ENCODE measurements at regions not wholly inside any gene's neighbourhood (a gene's known extent, or its start where the extent isn't known, plus 50 kb on each side); places are given as distances from the start of the nearest gene placed in this dataset.

- no peak for DNase-seq
These were observed 209.9 kb downstream of the COL4A1 start for GRCh38 chr13:110097013-110097412.

- DNase-seq: no peak
These were observed 214.1 kb downstream of the COL4A1 start for GRCh38 chr13:110092831-110093247.

- DNase-seq: no peak
These were observed 217.1 kb downstream of the COL4A1 start for GRCh38 chr13:110089815-110090214.

- DNase-seq: no peak
These were observed 217.9 kb downstream of the COL4A1 start for GRCh38 chr13:110089100-110089499.

GRCh38 chr13:110073982-110074381 lies 233.0 kb downstream of the COL4A1 start:
- no peak for DNase-seq

- DNase-seq: no peak
These were observed 236.3 kb downstream of the COL4A1 start for GRCh38 chr13:110070511-110071120.

GRCh38 chr13:110070046-110070445 lies 236.9 kb downstream of the COL4A1 start:
- no peak for DNase-seq

- DNase-seq: no peak
These were observed 238.8 kb downstream of the COL4A1 start for GRCh38 chr13:110068176-110068473.

- no peak for DNase-seq
These were observed 239.4 kb downstream of the COL4A1 start for GRCh38 chr13:110067355-110068175.

GRCh38 chr13:110065780-110066179 lies 241.2 kb downstream of the COL4A1 start:
- DNase-seq: no peak

- DNase-seq: no peak
These were observed 243.2 kb downstream of the COL4A1 start for GRCh38 chr13:110063490-110064421.

GRCh38 chr13:110062777-110063442 lies 244.0 kb downstream of the COL4A1 start:
- DNase-seq: no peak

- no peak for DNase-seq
These were observed 244.7 kb downstream of the COL4A1 start for GRCh38 chr13:110062077-110062776.

GRCh38 chr13:110061270-110061669 lies 245.7 kb downstream of the COL4A1 start:
- DNase-seq: no peak

GRCh38 chr13:110057052-110057451 lies 249.9 kb downstream of the COL4A1 start:
- DNase-seq: no peak

GRCh38 chr13:110056640-110057039 lies 250.3 kb downstream of the COL4A1 start:
- DNase-seq: no peak

- DNase-seq: no peak
These were observed 251.9 kb downstream of the COL4A1 start for GRCh38 chr13:110055089-110055488.

GRCh38 chr13:110054041-110054440 lies 252.9 kb downstream of the COL4A1 start:
- no peak for DNase-seq

- peak in 1 of 2 donors; percentile 16 for DNase-seq
These were observed 259.5 kb downstream of the COL4A1 start for GRCh38 chr13:110047496-110047895.

GRCh38 chr13:110046811-110047210 lies 260.1 kb downstream of the COL4A1 start:
- DNase-seq: no peak

GRCh38 chr13:110045919-110046318 lies 259.5 kb upstream of the IRS2 start:
- DNase-seq: no peak

- DNase-seq: no peak
These were observed 258.8 kb upstream of the IRS2 start for GRCh38 chr13:110045202-110045601.
